ENCODE measurements at regions not wholly inside any gene's neighbourhood (a gene's known extent, or its start where the extent isn't known, plus 50 kb on each side); places are given as distances from the start of the nearest gene placed in this dataset.

DNA sequence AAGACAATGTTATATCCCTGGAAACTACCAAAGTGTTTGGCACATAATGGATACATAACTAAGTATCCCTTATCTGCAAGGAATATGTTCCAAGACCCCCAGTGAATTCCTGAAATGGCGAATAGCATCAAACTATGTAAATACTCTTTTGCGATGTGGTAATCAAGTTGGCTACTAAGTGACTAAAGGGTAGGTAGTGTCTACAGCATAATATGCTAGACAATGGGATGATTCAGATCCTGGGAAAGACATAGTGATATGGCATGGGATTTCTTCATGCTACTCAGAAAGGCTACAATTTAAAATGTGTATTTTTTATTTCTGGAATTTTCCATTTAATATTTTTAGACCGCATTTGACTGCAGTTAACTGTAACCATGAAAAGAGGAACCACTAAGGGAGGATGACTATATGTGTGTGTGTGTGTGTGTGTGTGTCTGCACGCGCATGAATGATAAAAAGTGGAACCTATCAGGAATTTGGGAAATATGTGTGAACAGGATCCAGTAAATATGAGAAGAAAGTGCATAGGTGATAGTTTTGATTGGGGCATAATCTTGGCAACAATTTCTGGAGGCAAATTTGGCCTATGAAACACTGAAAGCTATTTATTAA, 1899.9 kb downstream of the NCAM2 start:
- no peak for TF ChIP-seq POLR2A (IDR thresholded peaks at IDR 0.05)
- TF ChIP-seq, protein P1, sequence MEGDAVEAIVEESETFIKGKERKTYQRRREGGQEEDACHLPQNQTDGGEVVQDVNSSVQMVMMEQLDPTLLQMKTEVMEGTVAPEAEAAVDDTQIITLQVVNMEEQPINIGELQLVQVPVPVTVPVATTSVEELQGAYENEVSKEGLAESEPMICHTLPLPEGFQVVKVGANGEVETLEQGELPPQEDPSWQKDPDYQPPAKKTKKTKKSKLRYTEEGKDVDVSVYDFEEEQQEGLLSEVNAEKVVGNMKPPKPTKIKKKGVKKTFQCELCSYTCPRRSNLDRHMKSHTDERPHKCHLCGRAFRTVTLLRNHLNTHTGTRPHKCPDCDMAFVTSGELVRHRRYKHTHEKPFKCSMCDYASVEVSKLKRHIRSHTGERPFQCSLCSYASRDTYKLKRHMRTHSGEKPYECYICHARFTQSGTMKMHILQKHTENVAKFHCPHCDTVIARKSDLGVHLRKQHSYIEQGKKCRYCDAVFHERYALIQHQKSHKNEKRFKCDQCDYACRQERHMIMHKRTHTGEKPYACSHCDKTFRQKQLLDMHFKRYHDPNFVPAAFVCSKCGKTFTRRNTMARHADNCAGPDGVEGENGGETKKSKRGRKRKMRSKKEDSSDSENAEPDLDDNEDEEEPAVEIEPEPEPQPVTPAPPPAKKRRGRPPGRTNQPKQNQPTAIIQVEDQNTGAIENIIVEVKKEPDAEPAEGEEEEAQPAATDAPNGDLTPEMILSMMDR (IDR thresholded peaks at IDR 0.05): no peak

All from right lobe of liver (tissue), 4 donors.